PC-9 (cell line): ENCODE measurements at regions not wholly inside any gene's neighbourhood (a gene's known extent, or its start where the extent isn't known, plus 50 kb on each side); places are given as distances from the start of the nearest gene placed in this dataset.

Experiments used
- BruUV-seq: library from RNA; stranded (reverse); fragments of 400-500 nt; replicated peaks from 2 replicates; lab custom pipeline; 2021; lab: Mats Ljungman, UMichigan
- CTCF ChIA-PET: fragments of 300-600 bp; sonication (Branson Sonifier 250); formaldehyde crosslinking; loops from one replicate; lab custom pipeline; 2022; ENCODE audit warnings: antibody characterized with exemption; lab: Charles Lee
- POLR2A ChIA-PET: fragments of 300-600 bp; sonication (Branson Sonifier 250); formaldehyde crosslinking; loops from one replicate; lab custom pipeline; 2022; ENCODE audit warnings: antibody characterized with exemption; ENCODE audit not compliant: unreplicated experiment; lab: Charles Lee
- DNase-seq, 2 experiments: peaks; one replicate each; pipeline versions ENCODE4 v3.0.0 to v3.0.0-alpha.2; 2015 to 2022; ENCODE audit warnings: mixed read lengths in 1 of 2
- H2AFZ ChIP-seq: fragments of 200-600 bp; sonication (generic); 2 replicates; pipeline ENCODE4 v1.8.1; 2017; ENCODE audit warnings: antibody characterized with exemption
- H3F3A ChIP-seq: fragments of 200-600 bp; sonication (generic); 2 replicates; pipeline ENCODE4 v1.8.1; 2017; ENCODE audit warnings: antibody characterized with exemption, mild to moderate bottlenecking, low read depth; ENCODE audit not compliant: insufficient read depth
- H3K27ac ChIP-seq: fragments of 200-600 bp; sonication (generic); 2 replicates; pipeline ENCODE4 v1.6.1; 2016; ENCODE audit warnings: mixed run types
- H3K27me3 ChIP-seq: fragments of 200-600 bp; sonication (generic); 2 replicates; pipeline ENCODE4 v1.6.1; 2016; ENCODE audit warnings: low read depth, mixed run types; ENCODE audit not compliant: insufficient read depth
- H3K36me3 ChIP-seq: fragments of 200-600 bp; sonication (generic); 2 replicates; pipeline ENCODE4 v1.6.1; 2016; ENCODE audit warnings: low read depth, mixed run types
- H3K4me1 ChIP-seq: fragments of 200-600 bp; sonication (generic); replicated peaks from 2 replicates; pipeline ENCODE4 v1.6.1; 2016; ENCODE audit warnings: mixed run types; ENCODE audit not compliant: insufficient read depth
- H3K4me2 ChIP-seq: fragments of 200-600 bp; sonication (generic); 2 replicates; pipeline ENCODE4 v1.6.1; 2017; ENCODE audit warnings: mixed run types
- H3K4me3 ChIP-seq: fragments of 200-600 bp; sonication (generic); 2 replicates; pipeline ENCODE4 v1.6.1; 2016; ENCODE audit warnings: mixed run types
- H3K79me2 ChIP-seq: fragments of 200-600 bp; sonication (generic); 2 replicates; pipeline ENCODE4 v1.6.1; 2017; ENCODE audit warnings: low read depth, mixed run types
- H3K9me2 ChIP-seq: fragments of 200-600 bp; sonication (generic); 2 replicates; pipeline ENCODE4 v1.8.1; 2017; ENCODE audit warnings: mild to moderate bottlenecking; ENCODE audit not compliant: insufficient read depth
- H3K9me3 ChIP-seq: fragments of 200-600 bp; sonication (generic); 2 replicates; pipeline ENCODE4 v1.8.1; 2016; ENCODE audit warnings: low read depth; ENCODE audit not compliant: insufficient read depth
- H4K20me1 ChIP-seq: fragments of 200-600 bp; sonication (generic); 2 replicates; pipeline ENCODE4 v1.8.1; 2017; ENCODE audit not compliant: insufficient read depth
- CTCF ChIP-seq: fragments of 200-600 bp; sonication (generic); conservative IDR thresholded peaks from 2 replicates; pipeline ENCODE4 v1.6.1; 2017; ENCODE audit warnings: mixed run types, antibody characterized with exemption, mild to moderate bottlenecking, moderate library complexity
- EZH2 ChIP-seq: fragments of 200-600 bp; sonication (generic); IDR thresholded peaks from 2 replicates; pipeline ENCODE4 v1.8.0; 2017; ENCODE audit warnings: antibody characterized with exemption, low read depth
- intact Hi-C: fragments of 100-400 bp; cut with micrococcal nuclease; formaldehyde crosslinking; loops from one replicate; pipeline ENCODE4 v1.10.0; 2022; ENCODE audit not compliant: unreplicated experiment

DNA sequence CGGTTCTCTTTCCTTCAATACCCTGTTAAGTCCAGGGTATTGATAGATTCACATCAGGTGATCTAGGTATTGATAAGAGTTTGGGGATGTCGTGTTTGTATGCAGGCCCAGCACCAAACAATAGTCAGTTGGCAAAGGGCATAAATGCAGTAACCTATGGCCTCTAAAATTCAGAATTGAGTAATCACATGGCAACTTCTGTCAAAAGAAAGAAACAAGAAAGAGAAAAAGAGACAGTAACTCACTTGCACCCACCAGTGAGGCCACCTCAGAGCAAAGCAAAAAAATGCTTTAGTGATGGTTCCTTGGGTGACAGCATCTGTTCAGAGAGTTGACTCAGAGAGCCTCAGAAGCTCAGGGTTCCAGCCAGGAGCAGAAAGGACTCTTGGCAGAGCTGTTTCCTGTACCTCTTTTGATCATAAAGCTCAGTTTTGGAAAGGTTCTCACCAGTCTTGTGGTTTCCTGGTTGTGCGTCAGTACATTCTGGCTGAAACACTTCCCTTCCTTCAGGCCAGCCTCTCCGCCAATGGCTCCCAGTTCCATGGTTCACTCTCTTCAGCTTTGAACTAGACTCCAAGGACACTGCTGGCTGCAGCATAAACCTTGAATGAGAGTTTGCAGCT is 70.1 kb upstream of the GORAB start:
- POLR2A ChIA-PET: no interaction called here
- TF ChIP-seq CTCF (no peak), EZH2 (no peak)
- DNase-seq: no peak

GRCh38 chr1:170470121-170470520 is 61.8 kb upstream of the GORAB start:
- H2AFZ ChIP-seq: no peak overlapping the region
- TF ChIP-seq CTCF: no peak
- no peak for TF ChIP-seq EZH2
- H3K4me2 ChIP-seq: no peak overlapping the region

More for the DNA sequence above, 70.1 kb upstream of the GORAB start:
- Histone ChIP-seq H3K4me1 (no peaks in the 10 kb centered on the region), H4K20me1 (no peaks in the 10 kb centered on the region), H3K4me3 (no peak overlapping the region), H3K4me2 (no peak overlapping the region), H3K27me3 (no peaks in the 10 kb centered on the region), H3K79me2 (no peaks in the 10 kb centered on the region), H3F3A (no peaks in the 10 kb centered on the region), H3K36me3 (no peaks in the 10 kb centered on the region), H2AFZ (no peak overlapping the region), H3K9me2 (no peaks in the 10 kb centered on the region), H3K27ac (no peak overlapping the region), H3K9me3 (no peaks in the 10 kb centered on the region)
- intact Hi-C loops: no loop called here
- CTCF ChIA-PET: no interaction called here
- BruUV-seq: no TSS peak

DNA sequence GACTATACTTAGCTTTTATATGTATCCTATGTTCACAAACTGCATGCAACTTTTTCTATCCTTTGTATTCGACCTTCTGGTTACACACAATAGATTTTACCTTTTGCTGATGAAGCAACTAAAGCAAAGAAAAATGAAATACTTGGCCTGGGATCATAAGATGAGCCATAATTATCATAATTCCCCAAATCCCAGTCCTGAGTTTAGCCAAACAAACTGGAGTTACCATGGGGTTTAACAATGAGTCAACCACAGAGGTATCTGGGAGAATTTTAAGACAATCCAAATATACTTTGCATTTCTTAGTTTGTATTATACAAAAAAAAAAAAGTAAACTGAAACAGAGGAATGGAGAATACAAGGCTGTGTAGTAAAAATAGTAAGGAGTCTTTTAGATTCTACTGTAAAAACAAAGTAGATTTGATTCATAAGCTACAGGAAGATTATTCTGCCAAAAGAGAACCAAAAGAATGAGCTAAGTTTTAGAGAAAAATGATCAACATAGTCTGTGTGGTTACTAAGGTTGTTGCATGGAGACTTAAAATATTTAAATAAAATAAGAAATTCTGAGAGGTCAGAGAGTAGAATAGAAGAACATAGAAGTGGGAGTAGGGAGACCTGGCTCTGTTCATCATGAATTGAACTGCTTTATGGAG is 60.4 kb upstream of the GORAB start:
- no peak overlapping the region for H2AFZ ChIP-seq
- BruUV-seq: no TSS peak
- ChIA-PET CTCF (no interaction called here), POLR2A (no interaction called here)
- H3K4me2 ChIP-seq: no peak overlapping the region
- no peak for DNase-seq
- H3K4me3 ChIP-seq: no peak overlapping the region
- no peaks in the 10 kb centered on the region for H3K36me3 ChIP-seq
- H3K27ac ChIP-seq: no peak overlapping the region
- H3K27me3 ChIP-seq: no peaks in the 10 kb centered on the region
- no peaks in the 10 kb centered on the region for H3K79me2 ChIP-seq
- no peaks in the 10 kb centered on the region; the same call in 1 of the 2 replicates for H3K9me2 ChIP-seq
- TF ChIP-seq EZH2: no peak
- no peak for TF ChIP-seq CTCF
- no peaks in the 10 kb centered on the region for H3K4me1 ChIP-seq
- H4K20me1 ChIP-seq: no peaks in the 10 kb centered on the region
- no peaks in the 10 kb centered on the region for H3K9me3 ChIP-seq
- intact Hi-C loops: no loop called here
- no peaks in the 10 kb centered on the region for H3F3A ChIP-seq

More at GRCh38 chr1:170470121-170470520, 61.8 kb upstream of the GORAB start:
- no peaks in the 10 kb centered on the region for H3F3A ChIP-seq
- no peaks in the 10 kb centered on the region for H3K36me3 ChIP-seq
- H3K27me3 ChIP-seq: no peaks in the 10 kb centered on the region
- no peaks in the 10 kb centered on the region for H4K20me1 ChIP-seq
- no peaks in the 10 kb centered on the region; the same call in 1 of the 2 replicates for H3K9me2 ChIP-seq
- no peaks in the 10 kb centered on the region for H3K9me3 ChIP-seq
- CTCF ChIA-PET: interaction anchor here (0.6 kb wide), 1 partner anchor 99 kb away, joined by 3 read pairs; no protein-coding TSS in a partner anchor
- BruUV-seq: no TSS peak
- POLR2A ChIA-PET: no interaction called here
- no peak overlapping the region for H3K4me3 ChIP-seq
- no peaks in the 10 kb centered on the region for H3K79me2 ChIP-seq
- H3K4me1 ChIP-seq: no peaks in the 10 kb centered on the region
- intact Hi-C loops: no loop called here
- DNase-seq: no peak
- H3K27ac ChIP-seq: no peak overlapping the region
